Gastrocnemius medialis (tissue), 4 donors: ENCODE measurements at regions not wholly inside any gene's neighbourhood (a gene's known extent, or its start where the extent isn't known, plus 50 kb on each side); places are given as distances from the start of the nearest gene placed in this dataset.
A peak's percentile ranks its signal among the peaks of the same experiment; 100 is the strongest.

Source experiments
- ATAC-seq, 2 donors: fragments of 150-250 bp; one replicate each; pipeline ENCODE4 v1.9.1; 2016
- DNase-seq, 2 donors: peaks; one replicate each; pipeline ENCODE4 v3.0.0-alpha.2; 2019
- H3K27ac ChIP-seq, 4 donors: fragments of 200-600 bp; sonication (generic); 1 replicate in 1 of 4; 2 replicates in 3 of 4; pipeline ENCODE4 v1.5.1; 2016 to 2018; ENCODE audit warnings: mild to moderate bottlenecking in 2 of 4, moderate library complexity in 1 of 4
- H3K27me3 ChIP-seq, 3 donors: fragments of 200-600 bp; sonication (generic) in 2 of 3; 1 replicate in 1 of 3; 2 replicates in 2 of 3; pipeline versions ENCODE4 v1.5.1 to v1.6.0; 2016 to 2019; ENCODE audit warnings: mild to moderate bottlenecking in 1 of 3, moderate library complexity in 1 of 3
- H3K36me3 ChIP-seq, 2 donors: fragments of 200-600 bp; sonication (generic) in 1 of 2; one replicate each; pipeline ENCODE4 v1.5.1; 2017 to 2018
- H3K4me1 ChIP-seq, 2 donors: fragments of 200-600 bp; sonication (generic) in 1 of 2; one replicate each; pipeline ENCODE4 v1.5.1; 2016 to 2017; ENCODE audit warnings: mild to moderate bottlenecking in 2 of 2
- H3K4me3 ChIP-seq, 4 donors: fragments of 200-600 bp; sonication (generic) in 3 of 4; 1 replicate in 1 of 4; 2 replicates in 3 of 4; pipeline ENCODE4 v1.5.1; 2016 to 2019; ENCODE audit warnings: mild to moderate bottlenecking in 2 of 4
- H3K9me3 ChIP-seq, 3 donors: fragments of 200-600 bp; sonication (generic) in 2 of 3; 1 replicate in 1 of 3; 2 replicates in 2 of 3; pipeline ENCODE4 v1.5.1; 2016 to 2019
- POLR2A ChIP-seq, 2 donors: fragments of 450-650 bp; IDR thresholded peaks; one replicate each; pipeline ENCODE4 v1.6.1; 2017; ENCODE audit warnings: antibody characterized with exemption in 2 of 2, mild to moderate bottlenecking in 2 of 2, moderate library complexity in 2 of 2
- in situ Hi-C, 4 donors: fragments of 200-750 bp; cut with MboI; loops; one replicate each; pipeline versions ENCODE4 v1.15.0 to v1.8.0; 2017; ENCODE audit warnings: low sequenced_read_pairs in 4 of 4
- intact Hi-C: fragments of 100-400 bp; cut with DNase I; formaldehyde crosslinking; loops from one replicate; pipeline ENCODE4 v1.15.1; 2023; ENCODE audit warnings: low total_unique reads
- TF ChIP-seq, protein P1 (sequence below), 5 experiments: fragments of 450-650 bp in 3 of 5; fragments of 200-600 bp in 2 of 5; sonication (generic) in 2 of 5; IDR thresholded peaks in 4 of 5; conservative IDR thresholded peaks in 1 of 5; 1 replicate in 4 of 5; 2 replicates in 1 of 5; pipeline ENCODE4 v1.5.1; 2016 to 2019; ENCODE audit warnings: antibody characterized with exemption in 5 of 5, mild to moderate bottlenecking in 3 of 5, moderate library complexity in 3 of 5

- Histone ChIP-seq H3K4me1 (no peaks in the 10 kb centered on the region), H3K36me3 (no peaks in the 10 kb centered on the region), H3K4me3 (no peak overlapping the region), H3K27ac (no peak overlapping the region), H3K27me3 (no peaks in the 10 kb centered on the region), H3K9me3 (no peaks in the 10 kb centered on the region)
- no peak for ATAC-seq
- DNase-seq: no peak
- in situ Hi-C loops (no loop called here), intact Hi-C loops (no loop called here)
- no peak for TF ChIP-seq POLR2A (IDR thresholded peaks at IDR 0.05)
- TF ChIP-seq, protein P1, sequence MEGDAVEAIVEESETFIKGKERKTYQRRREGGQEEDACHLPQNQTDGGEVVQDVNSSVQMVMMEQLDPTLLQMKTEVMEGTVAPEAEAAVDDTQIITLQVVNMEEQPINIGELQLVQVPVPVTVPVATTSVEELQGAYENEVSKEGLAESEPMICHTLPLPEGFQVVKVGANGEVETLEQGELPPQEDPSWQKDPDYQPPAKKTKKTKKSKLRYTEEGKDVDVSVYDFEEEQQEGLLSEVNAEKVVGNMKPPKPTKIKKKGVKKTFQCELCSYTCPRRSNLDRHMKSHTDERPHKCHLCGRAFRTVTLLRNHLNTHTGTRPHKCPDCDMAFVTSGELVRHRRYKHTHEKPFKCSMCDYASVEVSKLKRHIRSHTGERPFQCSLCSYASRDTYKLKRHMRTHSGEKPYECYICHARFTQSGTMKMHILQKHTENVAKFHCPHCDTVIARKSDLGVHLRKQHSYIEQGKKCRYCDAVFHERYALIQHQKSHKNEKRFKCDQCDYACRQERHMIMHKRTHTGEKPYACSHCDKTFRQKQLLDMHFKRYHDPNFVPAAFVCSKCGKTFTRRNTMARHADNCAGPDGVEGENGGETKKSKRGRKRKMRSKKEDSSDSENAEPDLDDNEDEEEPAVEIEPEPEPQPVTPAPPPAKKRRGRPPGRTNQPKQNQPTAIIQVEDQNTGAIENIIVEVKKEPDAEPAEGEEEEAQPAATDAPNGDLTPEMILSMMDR (IDR thresholded peaks at IDR 0.05 in 4 of 5, conservative IDR thresholded peaks at IDR 0.05 in 1 of 5): no peak
These were observed 162.9 kb upstream of the GJB5 start for GRCh38 chr1:34591751-34592629.

DNA sequence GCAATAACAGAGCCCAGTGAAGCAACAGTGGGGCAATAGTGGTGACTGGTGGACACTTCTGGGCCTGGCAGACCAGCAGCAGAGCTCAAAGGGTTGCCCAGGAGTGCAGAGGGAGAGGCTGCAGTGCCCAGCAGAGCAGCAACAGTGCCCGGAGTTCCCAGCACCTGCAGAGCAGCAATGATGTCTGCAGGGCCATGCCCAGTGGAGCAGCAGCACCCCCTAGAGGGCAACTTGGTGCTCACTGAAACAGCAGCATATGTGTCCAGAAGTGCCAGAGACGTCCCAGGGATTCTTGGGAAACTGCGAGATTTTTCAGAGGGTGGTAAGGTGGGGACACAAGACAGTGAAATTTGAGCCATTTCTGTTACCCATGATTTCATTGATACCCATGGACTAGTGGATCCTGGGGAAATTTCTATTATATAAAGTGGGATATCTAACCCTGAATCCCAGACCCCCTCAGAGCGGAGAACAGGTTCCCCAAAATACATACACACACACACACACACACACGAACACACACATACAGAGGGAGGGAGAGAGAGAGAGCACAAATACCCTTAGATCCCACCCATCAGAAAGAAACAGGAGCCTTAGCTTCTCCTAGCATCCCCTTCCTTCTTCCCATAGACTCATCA is 156.9 kb upstream of the GJB5 start:
- H3K4me1 ChIP-seq: no peaks in the 10 kb centered on the region
- no peak for TF ChIP-seq POLR2A (IDR thresholded peaks at IDR 0.05)
- TF ChIP-seq, protein P1 (IDR thresholded peaks at IDR 0.05 in 4 of 5, conservative IDR thresholded peaks at IDR 0.05 in 1 of 5): peak in 3 of 5 experiments; percentile 32 to 44 (median 35)
- in situ Hi-C loops: no loop called here
- H3K9me3 ChIP-seq: no peaks in the 10 kb centered on the region
- no peaks in the 10 kb centered on the region for H3K36me3 ChIP-seq
- intact Hi-C loops: no loop called here
- ATAC-seq (no peak), DNase-seq (no peak)
- no peak overlapping the region for H3K4me3 ChIP-seq
- H3K27me3 ChIP-seq: no peaks in the 10 kb centered on the region
- no peak overlapping the region for H3K27ac ChIP-seq

GRCh38 chr1:34602907-34603306 is 151.9 kb upstream of the GJB5 start:
- Histone ChIP-seq H3K27ac (no peak overlapping the region), H3K9me3 (no peaks in the 10 kb centered on the region), H3K4me3 (no peak overlapping the region), H3K27me3 (peaks cover 0 to under 1% (median 0%) of the 10 kb centered on the region in 3 donors), H3K4me1 (no peaks in the 10 kb centered on the region), H3K36me3 (no peaks in the 10 kb centered on the region)
- intact Hi-C loops: no loop called here
- DNase-seq (no peak), ATAC-seq (no peak)
- TF ChIP-seq, protein P1 (IDR thresholded peaks at IDR 0.05 in 4 of 5, conservative IDR thresholded peaks at IDR 0.05 in 1 of 5): no peak
- TF ChIP-seq POLR2A (IDR thresholded peaks at IDR 0.05): no peak
- in situ Hi-C loops: no loop called here

- TF ChIP-seq POLR2A (IDR thresholded peaks at IDR 0.05): no peak
- TF ChIP-seq, protein P1 (IDR thresholded peaks at IDR 0.05 in 4 of 5, conservative IDR thresholded peaks at IDR 0.05 in 1 of 5): no peak
- in situ Hi-C loops (no loop called here), intact Hi-C loops (no loop called here)
- Histone ChIP-seq H3K4me3 (no peak overlapping the region), H3K36me3 (no peaks in the 10 kb centered on the region), H3K4me1 (no peaks in the 10 kb centered on the region), H3K9me3 (no peaks in the 10 kb centered on the region), H3K27me3 (peaks cover 0 to 5% (median 0%) of the 10 kb centered on the region in 3 donors), H3K27ac (no peak overlapping the region)
- ATAC-seq: no peak
- DNase-seq: no peak
These were observed 151.3 kb upstream of the GJB5 start for GRCh38 chr1:34603594-34603993.
